NOMO-1 (cell line): ENCODE measurements at regions not wholly inside any gene's neighbourhood (a gene's known extent, or its start where the extent isn't known, plus 50 kb on each side); places are given as distances from the start of the nearest gene placed in this dataset.
A peak's percentile ranks its signal among the peaks of the same experiment; 100 is the strongest.

Experiments
- DNase-seq, 2 experiments: peaks; one replicate each; lab custom pipeline; 2025; ENCODE audit not compliant: unreplicated experiment in 2 of 2; lab: John Stamatoyannopoulos, UW

GRCh38 chr5:160508780-160509361 lies 87.2 kb downstream of the PTTG1 start:
- DNase-seq = peak; percentile 69 to 81

GRCh38 chr5:160511280-160511929 lies 89.8 kb downstream of the PTTG1 start:
- no peak for DNase-seq
